Activated T-helper 17 cell treated with anti-CD3 and anti-CD28 coated beads, Interleukin-2, amount 50 U/mL, for 72 hours (primary cell): ENCODE measurements at regions not wholly inside any gene's neighbourhood (a gene's known extent, or its start where the extent isn't known, plus 50 kb on each side); places are given as distances from the start of the nearest gene placed in this dataset.
"Not testable (repeated sequence)": the region's sequence is repeated elsewhere in the genome, so short reads cannot be mapped to it uniquely, and the experiment has no call there.

ENCODE experiments used
- ATAC-seq: fragments of 150-1000 bp; cut with Tn5 transposase; replicated peaks from 2 replicates; pipeline ENCODE4 v1.10.0; 2021; ENCODE audit warnings: mild to moderate bottlenecking, moderate library complexity
- H3K27ac Mint-ChIP-seq: one replicate; pipeline ENCODE4 v1.8.0; 2022; ENCODE audit warnings: mixed read lengths
- H3K27me3 Mint-ChIP-seq: one replicate; pipeline ENCODE4 v1.8.0; 2022; ENCODE audit warnings: mixed read lengths
- H3K36me3 Mint-ChIP-seq: one replicate; pipeline ENCODE4 v1.8.0; 2022; ENCODE audit warnings: low read depth, mild to moderate bottlenecking, mixed read lengths
- H3K4me1 Mint-ChIP-seq: one replicate; pipeline ENCODE4 v1.8.0; 2022; ENCODE audit warnings: mixed read lengths
- H3K4me3 Mint-ChIP-seq: one replicate; pipeline ENCODE4 v1.8.0; 2022; ENCODE audit warnings: mild to moderate bottlenecking, mixed read lengths
- H3K9me3 Mint-ChIP-seq: one replicate; pipeline ENCODE4 v1.8.0; 2022; ENCODE audit warnings: mixed read lengths

GRCh38 chr11:81303038-81303664 is 1430.5 kb downstream of the FAM181B start:
- no peak for ATAC-seq
- no peak overlapping the region for H3K4me3 Mint-ChIP-seq
- peaks cover 25% of the 10 kb centered on the region for H3K9me3 Mint-ChIP-seq
- H3K36me3 Mint-ChIP-seq, result no peaks in the 10 kb centered on the region
- no peaks in the 10 kb centered on the region for H3K27me3 Mint-ChIP-seq
- H3K4me1 Mint-ChIP-seq, result no peaks in the 10 kb centered on the region
- no peak overlapping the region for H3K27ac Mint-ChIP-seq

- Mint-ChIP-seq H3K27ac (no peak overlapping the region), H3K4me1 (no peaks in the 10 kb centered on the region)
- ATAC-seq, result no peak
These were observed 1432.4 kb downstream of the FAM181B start for GRCh38 chr11:81301166-81301830.

GRCh38 chr11:81286959-81287358 is 1446.7 kb downstream of the FAM181B start:
- peaks cover 22% of the 10 kb centered on the region for H3K9me3 Mint-ChIP-seq
- no peaks in the 10 kb centered on the region for H3K27me3 Mint-ChIP-seq
- H3K36me3 Mint-ChIP-seq, result no peaks in the 10 kb centered on the region
- no peak overlapping the region for H3K4me3 Mint-ChIP-seq
- ATAC-seq, result no peak
- H3K27ac Mint-ChIP-seq, result no peak overlapping the region
- H3K4me1 Mint-ChIP-seq, result no peaks in the 10 kb centered on the region

More at GRCh38 chr11:81301166-81301830, 1432.4 kb downstream of the FAM181B start:
- Mint-ChIP-seq H3K27me3 (no peaks in the 10 kb centered on the region), H3K4me3 (no peak overlapping the region), H3K9me3 (peaks cover 23% of the 10 kb centered on the region), H3K36me3 (no peaks in the 10 kb centered on the region)

GRCh38 chr11:81286550-81286949 is 1447.1 kb downstream of the FAM181B start:
- no peak overlapping the region for H3K27ac Mint-ChIP-seq
- H3K9me3 Mint-ChIP-seq, result peaks cover 22% of the 10 kb centered on the region
- H3K27me3 Mint-ChIP-seq, result no peaks in the 10 kb centered on the region
- H3K4me1 Mint-ChIP-seq, result no peaks in the 10 kb centered on the region
- H3K36me3 Mint-ChIP-seq, result no peaks in the 10 kb centered on the region
- ATAC-seq, result no peak
- H3K4me3 Mint-ChIP-seq, result no peak overlapping the region

GRCh38 chr11:81280228-81280627 is 1453.4 kb downstream of the FAM181B start:
- H3K4me1 Mint-ChIP-seq, H3K27me3 Mint-ChIP-seq, ATAC-seq, H3K27ac Mint-ChIP-seq, H3K36me3 Mint-ChIP-seq, H3K4me3 Mint-ChIP-seq: not testable (repeated sequence)
- H3K9me3 Mint-ChIP-seq, result peaks cover 19% of the 10 kb centered on the region

- ATAC-seq, result no peak
These were observed 1454.7 kb downstream of the FAM181B start for GRCh38 chr11:81278991-81279390.

GRCh38 chr11:81270686-81271085 is 1463.0 kb downstream of the FAM181B start:
- Mint-ChIP-seq H3K27me3 (no peaks in the 10 kb centered on the region), H3K27ac (no peak overlapping the region), H3K4me1 (no peaks in the 10 kb centered on the region), H3K36me3 (no peaks in the 10 kb centered on the region), H3K4me3 (no peak overlapping the region), H3K9me3 (peaks cover 10% of the 10 kb centered on the region)
- ATAC-seq, result no peak

More at GRCh38 chr11:81278991-81279390, 1454.7 kb downstream of the FAM181B start:
- Mint-ChIP-seq H3K27ac (no peak overlapping the region), H3K36me3 (no peaks in the 10 kb centered on the region), H3K4me3 (no peak overlapping the region), H3K9me3 (peaks cover 18% of the 10 kb centered on the region), H3K4me1 (no peaks in the 10 kb centered on the region), H3K27me3 (no peaks in the 10 kb centered on the region)

- Mint-ChIP-seq H3K4me1 (no peaks in the 10 kb centered on the region), H3K36me3 (no peaks in the 10 kb centered on the region), H3K27ac (no peak overlapping the region), H3K27me3 (no peaks in the 10 kb centered on the region), H3K9me3 (peaks cover 7% of the 10 kb centered on the region), H3K4me3 (no peak overlapping the region)
- ATAC-seq, result no peak
These were observed 1466.4 kb downstream of the FAM181B start for GRCh38 chr11:81267246-81267645.

- H3K9me3 Mint-ChIP-seq, result peaks cover 4% of the 10 kb centered on the region
- H3K36me3 Mint-ChIP-seq, result no peaks in the 10 kb centered on the region
- no peak for ATAC-seq
- no peaks in the 10 kb centered on the region for H3K27me3 Mint-ChIP-seq
- no peak overlapping the region for H3K27ac Mint-ChIP-seq
- H3K4me1 Mint-ChIP-seq, result no peaks in the 10 kb centered on the region
- H3K4me3 Mint-ChIP-seq, result no peak overlapping the region
These were observed 1474.2 kb downstream of the FAM181B start for GRCh38 chr11:81259471-81259870.

GRCh38 chr11:81255895-81256294 is 1477.8 kb downstream of the FAM181B start:
- no peak overlapping the region for H3K4me3 Mint-ChIP-seq
- no peak for ATAC-seq
- peaks cover 4% of the 10 kb centered on the region for H3K9me3 Mint-ChIP-seq
- no peaks in the 10 kb centered on the region for H3K27me3 Mint-ChIP-seq
- H3K27ac Mint-ChIP-seq, result no peak overlapping the region
- no peaks in the 10 kb centered on the region for H3K36me3 Mint-ChIP-seq
- no peaks in the 10 kb centered on the region for H3K4me1 Mint-ChIP-seq

- Mint-ChIP-seq H3K36me3 (no peaks in the 10 kb centered on the region), H3K4me3 (no peak overlapping the region), H3K4me1 (no peaks in the 10 kb centered on the region), H3K27me3 (no peaks in the 10 kb centered on the region), H3K27ac (no peak overlapping the region), H3K9me3 (peaks cover 8% of the 10 kb centered on the region)
- no peak for ATAC-seq
These were observed 1480.4 kb downstream of the FAM181B start for GRCh38 chr11:81253244-81253643.

GRCh38 chr11:81246941-81247340 is 1486.7 kb downstream of the FAM181B start:
- H3K9me3 Mint-ChIP-seq, result peaks cover 14% of the 10 kb centered on the region
- no peak overlapping the region for H3K27ac Mint-ChIP-seq
- H3K36me3 Mint-ChIP-seq, result no peaks in the 10 kb centered on the region
- H3K4me3 Mint-ChIP-seq, result no peak overlapping the region
- no peaks in the 10 kb centered on the region for H3K27me3 Mint-ChIP-seq
- ATAC-seq, result no peak
- no peaks in the 10 kb centered on the region for H3K4me1 Mint-ChIP-seq

- no peak overlapping the region for H3K4me3 Mint-ChIP-seq
- H3K9me3 Mint-ChIP-seq, result peaks cover 14% of the 10 kb centered on the region
- no peaks in the 10 kb centered on the region for H3K4me1 Mint-ChIP-seq
- no peak overlapping the region for H3K27ac Mint-ChIP-seq
- no peak for ATAC-seq
- H3K36me3 Mint-ChIP-seq, result no peaks in the 10 kb centered on the region
- no peaks in the 10 kb centered on the region for H3K27me3 Mint-ChIP-seq
These were observed 1487.9 kb downstream of the FAM181B start for GRCh38 chr11:81245791-81246190.

GRCh38 chr11:81241672-81242275 is 1491.9 kb downstream of the FAM181B start:
- peaks cover 17% of the 10 kb centered on the region for H3K9me3 Mint-ChIP-seq

GRCh38 chr11:81237139-81237538 is 1496.5 kb downstream of the FAM181B start:
- H3K4me3 Mint-ChIP-seq, result no peak overlapping the region
- no peaks in the 10 kb centered on the region for H3K4me1 Mint-ChIP-seq
- ATAC-seq, result no peak
- H3K36me3 Mint-ChIP-seq, result no peaks in the 10 kb centered on the region
- no peaks in the 10 kb centered on the region for H3K27me3 Mint-ChIP-seq
- no peak overlapping the region for H3K27ac Mint-ChIP-seq
- peaks cover 11% of the 10 kb centered on the region for H3K9me3 Mint-ChIP-seq

More at GRCh38 chr11:81241672-81242275, 1491.9 kb downstream of the FAM181B start:
- H3K4me1 Mint-ChIP-seq, result no peaks in the 10 kb centered on the region
- no peaks in the 10 kb centered on the region for H3K27me3 Mint-ChIP-seq
- no peak overlapping the region for H3K27ac Mint-ChIP-seq
- no peak overlapping the region for H3K4me3 Mint-ChIP-seq
- no peak for ATAC-seq
- H3K36me3 Mint-ChIP-seq, result no peaks in the 10 kb centered on the region
